Left forelimb (tissue), 1 donor: ENCODE measurements at regions not wholly inside any gene's neighbourhood (a gene's known extent, or its start where the extent isn't known, plus 50 kb on each side); places are given as distances from the start of the nearest gene placed in this dataset.
"Not testable (repeated sequence)": the region's sequence is repeated elsewhere in the genome, so short reads cannot be mapped to it uniquely, and the experiment has no call there.

ENCODE experiments used
- DNase-seq: peaks from one replicate; pipeline ENCODE4 v3.0.0-alpha.2; 2018; ENCODE audit warnings: low spot score

DNA sequence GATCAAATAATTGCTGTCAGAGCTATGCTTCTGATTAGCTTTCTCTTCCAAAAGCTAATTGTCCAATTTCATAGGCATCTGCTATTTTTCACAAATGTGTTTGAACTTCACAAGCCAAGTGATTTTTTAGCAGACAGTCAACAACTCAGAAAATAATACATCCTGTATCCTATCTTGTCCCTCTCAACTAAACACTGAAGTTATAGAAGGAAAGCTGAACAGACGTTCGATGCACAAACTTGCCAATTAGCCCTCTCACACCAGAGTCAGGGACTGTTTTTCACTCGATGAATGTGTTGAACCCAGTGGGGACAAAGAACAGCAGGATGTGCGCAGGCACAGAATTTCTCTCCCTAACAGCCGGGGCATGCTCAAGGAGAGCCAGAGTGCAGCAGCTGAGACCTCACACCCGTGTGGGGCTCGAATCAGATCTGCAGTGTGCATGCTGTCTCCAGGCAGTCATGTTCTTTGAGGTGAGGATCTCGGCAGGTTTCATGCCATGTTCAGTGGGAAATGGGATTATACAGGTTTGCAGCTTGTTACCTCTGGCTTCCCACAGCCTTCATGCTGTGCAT is 246.7 kb upstream of the SDK2 start:
- no peak for DNase-seq

DNA sequence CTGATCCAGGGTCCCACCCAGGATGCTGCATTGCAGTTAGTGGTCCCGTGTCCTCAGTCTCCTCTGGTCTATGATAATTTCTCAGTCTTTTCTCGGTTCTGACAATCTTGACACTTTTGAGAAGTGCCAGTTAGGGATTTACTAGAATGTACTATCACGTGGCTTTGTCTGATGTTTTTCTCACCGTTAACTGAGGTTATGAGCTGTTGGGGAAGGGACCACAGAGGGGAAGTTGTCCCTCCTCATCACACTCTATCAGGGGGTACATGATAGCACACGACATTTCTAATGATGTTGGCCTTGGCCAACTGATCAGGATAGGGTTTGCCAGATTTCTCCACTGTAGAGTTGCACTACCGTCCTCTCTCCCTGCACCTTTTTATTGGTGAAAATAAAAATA is 250.9 kb upstream of the SDK2 start:
- no peak for DNase-seq

DNA sequence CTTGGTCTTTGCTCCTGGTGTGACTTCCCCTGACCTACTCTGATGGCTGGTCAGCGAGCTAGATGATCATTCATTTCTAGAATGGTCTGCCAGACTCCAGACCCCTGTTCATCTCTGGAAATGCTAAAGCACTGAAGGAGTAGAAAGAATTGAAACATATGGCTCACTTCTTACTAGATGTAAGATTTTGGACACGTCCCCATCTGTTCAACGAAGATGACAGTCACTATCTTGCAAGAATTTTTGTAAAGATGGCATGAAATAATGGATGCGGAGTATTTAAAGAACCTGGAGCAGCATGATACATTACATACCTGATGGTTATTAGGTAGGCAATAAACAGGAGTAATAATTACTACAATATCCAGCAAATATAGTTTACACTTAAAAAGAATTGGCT is 252.7 kb upstream of the SDK2 start:
- no peak for DNase-seq

DNA sequence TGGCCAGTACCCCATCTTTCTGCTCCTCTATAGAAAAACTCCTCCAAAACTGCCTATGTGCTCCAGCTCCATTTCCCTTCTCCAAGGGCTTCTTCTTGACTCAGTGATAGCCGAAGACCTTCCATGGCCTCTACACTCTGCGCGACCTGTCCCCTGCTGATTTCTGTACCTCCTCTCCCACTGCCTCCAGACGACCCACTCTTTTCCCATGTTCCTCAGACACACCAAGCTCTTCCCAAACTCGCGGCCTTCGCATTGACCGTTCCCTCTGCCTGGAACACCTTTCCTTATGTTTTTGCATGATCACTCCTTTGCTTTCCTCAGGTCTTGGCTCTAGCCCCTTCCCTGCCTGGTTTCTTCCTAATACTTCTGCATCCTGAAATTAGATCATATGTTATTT is 255.6 kb upstream of the SDK2 start:
- DNase-seq = no peak

DNA sequence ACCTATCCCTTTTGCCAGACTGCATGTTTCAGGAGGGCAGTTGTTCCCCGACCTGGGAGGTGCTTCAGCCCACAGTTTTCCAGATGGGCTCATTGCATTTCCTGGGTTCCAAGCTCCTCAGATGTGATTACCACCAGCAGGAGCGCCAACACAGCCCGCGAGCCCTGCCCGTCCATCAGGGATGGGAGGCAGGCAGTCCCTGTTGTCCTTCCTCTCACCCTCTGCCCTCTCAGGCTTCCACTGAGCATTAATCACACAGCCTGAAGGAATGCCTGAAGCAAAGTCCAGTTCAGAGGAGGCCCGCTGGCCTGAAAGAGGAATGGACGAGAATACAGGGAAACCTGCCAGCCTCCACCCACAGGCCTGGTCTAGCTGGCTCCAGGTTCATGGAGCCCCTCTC is 256.3 kb upstream of the SDK2 start:
- DNase-seq = no peak

DNA sequence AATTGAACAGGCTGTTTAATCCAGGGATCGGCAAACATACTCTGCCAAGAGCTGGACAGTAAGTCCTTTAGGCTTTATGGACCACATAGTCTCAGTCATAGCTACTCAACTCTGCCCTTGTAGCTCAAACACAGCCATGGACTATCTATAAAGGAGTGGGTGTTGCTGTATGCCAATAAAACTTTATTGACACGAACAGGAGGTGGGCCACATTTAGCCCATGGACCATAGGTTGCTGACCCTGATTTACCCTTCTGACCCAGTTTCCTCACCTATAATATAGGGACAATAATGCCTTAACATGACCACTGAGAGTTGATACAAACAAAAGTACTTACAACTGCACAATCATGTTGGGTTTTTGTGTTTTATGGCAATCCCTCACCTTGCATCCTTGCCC is 257.0 kb upstream of the SDK2 start:
- DNase-seq = no peak

DNA sequence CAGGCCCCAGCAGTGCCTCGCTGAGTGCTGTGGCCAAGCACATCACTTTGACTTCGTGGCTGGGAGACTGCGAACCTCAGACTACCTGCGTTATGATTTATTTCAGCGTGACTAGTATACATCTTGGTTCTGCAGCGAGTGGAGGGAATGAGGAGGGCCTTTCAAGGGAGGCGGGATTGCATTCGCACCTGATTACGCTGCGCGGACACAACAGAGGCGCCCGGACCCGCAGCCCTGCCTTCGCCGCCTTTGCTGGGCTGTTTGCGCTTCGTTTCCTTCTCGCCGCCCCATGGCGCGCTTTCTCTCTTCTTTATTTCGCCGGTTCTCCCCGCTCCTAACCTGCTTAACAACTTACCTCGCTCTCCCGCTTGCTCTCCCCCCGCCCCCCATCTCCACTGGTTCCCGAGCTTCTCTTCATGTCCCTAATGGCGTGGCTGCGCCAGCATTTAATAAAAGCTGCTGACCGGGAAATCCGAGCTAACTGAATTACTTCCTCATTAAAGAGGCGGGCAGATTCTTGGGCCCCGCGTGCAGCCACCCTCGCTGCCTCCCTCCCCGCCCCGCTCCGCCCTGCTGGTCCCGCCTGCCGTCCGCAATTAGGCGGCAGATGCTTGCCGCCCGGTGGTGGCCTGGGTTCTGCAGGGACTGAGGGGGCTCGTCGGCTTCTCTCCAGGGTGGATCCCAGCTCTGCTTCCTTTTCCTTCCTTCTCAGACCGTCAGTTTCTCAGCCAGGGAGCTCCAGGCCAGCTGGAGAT is 257.6 kb upstream of the SDK2 start:
- DNase-seq = no peak

DNA sequence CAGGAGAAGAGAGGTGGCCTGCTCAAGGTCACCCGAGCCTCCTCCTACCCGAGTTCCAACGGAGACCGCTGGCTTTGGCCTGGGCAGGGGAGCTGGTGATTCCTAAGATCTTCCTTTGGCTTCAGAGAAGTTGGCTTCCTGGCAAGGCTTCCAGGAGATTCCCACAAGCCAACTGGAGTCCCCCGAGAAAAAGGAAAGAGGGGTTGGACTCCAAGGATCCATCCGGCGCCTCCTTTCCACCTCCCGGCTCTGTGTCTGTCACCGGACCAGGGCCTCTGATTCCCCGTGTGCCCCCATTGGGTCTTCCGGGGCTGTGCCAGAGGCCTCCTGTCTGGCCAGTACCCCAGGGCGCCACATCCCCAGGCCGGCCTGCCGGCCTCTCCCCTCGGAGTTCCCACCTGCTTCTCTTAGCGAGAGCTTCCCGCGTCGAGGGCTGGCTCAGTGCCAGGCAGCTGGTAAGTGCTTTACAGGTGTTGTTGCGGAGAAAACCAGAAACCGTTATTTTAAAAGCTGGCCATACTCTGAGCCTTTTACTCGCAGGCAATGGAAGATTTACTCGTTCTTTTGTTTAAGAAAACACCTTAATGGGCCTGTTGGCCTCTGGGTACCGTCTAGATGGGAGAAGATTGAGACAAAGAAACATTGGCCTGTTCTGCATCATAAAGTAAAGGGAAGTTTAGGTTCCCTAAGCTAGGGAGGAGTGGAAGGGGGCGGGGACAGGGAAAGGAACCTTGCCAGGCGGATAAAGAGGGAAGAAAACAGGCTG is 258.4 kb upstream of the SDK2 start:
- DNase-seq = no peak

DNA sequence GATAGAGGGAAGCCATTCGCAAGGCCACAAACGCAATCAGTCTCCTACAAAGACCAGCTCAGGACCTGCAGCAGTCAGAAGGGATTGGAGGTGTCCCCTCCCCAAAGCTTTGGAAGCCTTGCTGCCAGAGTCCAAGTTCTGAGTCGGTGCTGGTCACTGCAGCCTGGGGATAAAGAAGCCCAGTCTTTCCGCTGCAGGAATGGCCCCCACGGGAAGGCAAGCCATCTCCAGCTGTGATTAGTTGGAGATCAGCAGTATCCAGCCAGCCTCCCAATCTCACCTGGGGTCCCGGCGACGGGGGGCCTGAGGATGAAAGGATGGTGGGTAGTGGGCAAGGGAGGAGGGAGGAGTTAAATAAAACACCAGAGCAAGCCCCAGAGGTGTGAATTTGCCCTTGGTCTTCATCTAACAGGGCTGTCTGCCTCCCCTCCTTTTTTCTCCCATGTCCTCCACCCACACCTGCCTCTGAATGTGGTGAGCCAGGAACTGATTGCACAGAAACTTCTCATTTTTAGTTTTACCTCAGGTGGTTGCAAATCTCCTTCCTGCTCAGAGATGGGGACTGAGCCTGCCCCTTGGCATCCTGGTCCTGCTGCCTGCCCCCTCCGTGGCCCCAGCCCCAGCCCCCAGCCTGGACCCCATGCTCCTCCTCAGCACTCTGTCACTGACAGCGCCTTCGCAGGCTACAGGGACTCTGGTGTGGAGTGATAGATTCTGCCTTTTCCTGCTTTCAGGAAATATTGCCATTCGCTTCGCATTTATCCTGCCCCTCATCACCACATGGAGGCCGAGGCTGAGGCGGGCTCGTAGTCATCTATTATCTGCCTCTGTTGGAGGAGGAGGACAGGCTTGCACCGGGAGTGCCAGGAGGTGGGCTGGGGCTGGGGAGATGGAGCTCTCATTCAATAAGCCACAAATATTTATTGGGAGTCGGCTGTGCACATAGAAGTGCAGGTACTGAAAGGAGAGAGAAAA is 262.9 kb upstream of the SDK2 start:
- no peak for DNase-seq

DNA sequence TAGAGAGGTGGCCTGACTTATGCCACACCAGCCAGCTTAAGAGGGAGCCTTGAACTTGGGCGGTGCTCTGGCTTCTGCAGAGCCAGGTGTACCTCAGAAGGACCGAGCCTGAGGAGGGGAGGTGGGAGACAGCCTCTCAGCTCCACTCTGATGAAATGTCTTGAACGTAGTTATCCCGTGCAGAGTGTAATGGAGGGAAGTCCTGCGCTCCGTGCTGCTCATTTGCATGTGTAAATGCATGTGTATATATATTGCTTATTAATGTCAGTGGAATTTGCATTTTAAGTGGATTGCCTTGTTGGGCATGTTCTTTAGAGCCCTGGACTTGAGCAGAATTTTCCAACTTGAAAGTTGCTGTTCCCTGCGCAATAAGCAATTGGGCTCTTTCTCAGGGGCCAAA is 264.9 kb upstream of the SDK2 start:
- DNase-seq = no peak

DNA sequence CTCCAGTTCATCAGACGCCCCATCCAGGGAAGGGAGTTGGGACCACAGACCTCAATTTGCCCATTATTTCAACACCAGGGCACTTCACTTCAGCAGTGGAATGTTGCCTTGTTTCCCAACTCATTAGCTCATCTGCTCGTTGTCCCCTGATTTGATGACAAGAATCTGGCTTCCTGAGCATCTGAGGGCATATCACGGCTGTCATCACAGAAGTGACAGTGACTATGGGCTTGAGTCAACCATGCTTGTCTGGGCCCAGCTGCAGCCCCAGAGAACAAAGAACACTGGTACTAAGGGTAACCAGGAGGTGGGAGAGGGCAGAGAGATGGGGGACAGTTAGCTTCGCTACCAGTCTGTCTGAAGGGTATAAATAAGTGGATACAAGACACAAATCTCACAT is 266.0 kb upstream of the SDK2 start:
- DNase-seq = no peak

DNA sequence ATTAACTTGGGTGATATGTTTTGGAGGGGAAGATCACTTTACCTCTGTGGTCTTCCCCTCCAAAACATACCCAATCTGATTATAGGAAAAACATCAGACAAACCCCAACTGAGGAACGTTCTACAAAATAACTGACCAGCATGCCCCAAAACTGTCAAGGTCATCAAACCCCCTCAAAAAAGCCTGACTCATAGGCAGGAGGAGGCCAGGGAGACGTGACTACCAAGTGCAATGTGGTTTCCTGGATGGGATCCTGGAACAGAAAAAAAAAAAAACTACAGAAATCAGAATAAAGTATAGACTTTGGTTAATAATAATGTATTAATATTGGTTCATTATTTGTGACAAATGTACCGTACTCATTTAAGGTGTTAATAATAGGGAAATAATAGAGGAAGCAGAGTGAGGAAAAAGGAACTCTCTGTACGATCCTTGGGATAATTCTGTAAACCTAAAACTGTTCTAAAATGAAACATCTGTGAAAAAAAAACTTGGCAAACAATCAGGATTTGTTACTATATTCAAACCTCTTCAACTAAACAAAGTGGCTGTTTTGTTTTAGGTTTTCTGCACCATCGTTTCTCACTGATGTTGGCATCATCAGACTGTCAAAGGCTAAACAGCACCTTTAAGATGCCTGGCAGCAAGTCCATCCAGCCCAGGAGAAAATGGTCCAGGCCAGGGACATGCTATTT is 266.7 kb upstream of the SDK2 start:
- DNase-seq = no peak

DNA sequence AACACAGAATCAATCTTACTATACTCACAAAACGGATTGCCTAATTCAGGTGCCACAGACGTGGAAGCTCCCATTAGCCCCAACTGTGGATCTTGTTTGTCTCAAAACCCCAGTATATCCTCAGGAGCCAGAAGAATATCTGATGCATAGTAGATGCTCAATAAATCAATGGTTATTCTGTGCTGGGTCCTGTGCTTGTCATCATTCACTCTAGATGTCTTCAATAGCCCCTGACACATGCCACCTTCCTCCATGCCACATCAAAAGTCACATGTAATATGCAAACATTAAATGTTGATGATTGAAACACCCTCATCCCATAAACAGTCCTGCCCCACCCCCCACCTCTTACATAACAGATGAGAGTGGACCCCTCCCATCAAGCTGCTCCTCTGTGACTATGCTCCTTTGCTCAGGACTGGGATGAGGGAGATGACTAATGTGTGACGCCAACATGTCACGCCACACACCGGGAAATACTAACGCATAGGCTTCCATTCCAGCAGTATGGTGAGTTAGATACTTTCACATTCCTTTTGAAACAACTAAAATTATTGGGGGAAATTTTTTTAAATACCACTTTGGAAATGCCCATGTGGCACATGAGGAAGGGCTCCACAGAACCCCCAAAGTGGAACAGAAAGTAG is 267.6 kb upstream of the SDK2 start:
- no peak for DNase-seq

DNA sequence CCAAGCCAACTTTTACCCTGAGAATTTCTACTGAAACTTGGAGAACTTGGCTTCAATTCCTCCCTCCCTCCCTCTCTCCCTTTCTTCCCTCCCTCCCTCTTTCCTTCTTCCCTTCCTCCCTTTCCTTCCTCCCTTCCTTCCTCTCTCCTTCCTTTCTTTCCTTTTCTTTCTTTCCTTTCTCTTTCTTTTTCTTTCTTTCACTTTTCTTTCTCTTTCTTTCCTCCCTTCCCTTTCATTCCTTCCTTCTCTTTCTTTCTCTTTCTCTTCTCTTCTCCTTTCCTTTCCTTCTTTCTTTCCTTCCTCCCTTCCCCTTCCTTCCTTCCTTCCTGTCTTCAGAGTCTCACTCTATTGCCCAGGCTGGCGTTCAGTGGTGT is 268.1 kb upstream of the SDK2 start:
- DNase-seq = no peak

DNA sequence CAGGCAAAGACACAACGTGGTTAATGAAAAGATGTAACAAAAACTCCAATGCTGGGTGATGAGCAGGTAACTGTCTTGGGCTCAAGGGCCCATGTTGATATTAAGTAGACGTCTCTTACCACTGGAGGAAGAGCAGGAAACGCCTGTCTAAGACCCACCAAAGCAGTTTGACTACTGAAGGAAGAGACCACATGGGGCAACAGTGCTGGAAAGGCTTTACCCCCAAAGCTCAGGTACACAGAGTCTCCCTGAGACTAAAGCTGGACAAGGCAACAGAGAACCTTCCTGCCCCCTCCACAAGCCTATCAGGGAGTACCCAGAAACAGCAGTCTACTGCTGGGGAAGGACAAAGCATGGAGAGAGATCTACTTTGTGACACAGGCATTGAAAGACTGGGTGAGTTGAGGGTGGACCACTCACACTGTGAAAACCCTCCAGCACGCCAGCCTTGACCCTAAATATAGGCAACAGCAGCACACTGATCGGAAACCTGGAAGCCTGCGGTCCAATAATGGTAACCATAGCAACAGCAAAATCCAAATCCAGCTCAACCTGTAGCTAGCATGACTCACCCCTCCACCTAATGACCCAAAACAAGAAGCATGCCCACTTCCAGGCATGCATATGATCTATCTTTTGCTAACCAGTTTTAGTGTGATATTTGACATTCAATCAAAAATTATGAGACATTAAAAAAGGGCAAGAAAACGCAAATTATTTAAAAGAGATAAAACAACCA is 270.5 kb upstream of the SDK2 start:
- DNase-seq = no peak

DNA sequence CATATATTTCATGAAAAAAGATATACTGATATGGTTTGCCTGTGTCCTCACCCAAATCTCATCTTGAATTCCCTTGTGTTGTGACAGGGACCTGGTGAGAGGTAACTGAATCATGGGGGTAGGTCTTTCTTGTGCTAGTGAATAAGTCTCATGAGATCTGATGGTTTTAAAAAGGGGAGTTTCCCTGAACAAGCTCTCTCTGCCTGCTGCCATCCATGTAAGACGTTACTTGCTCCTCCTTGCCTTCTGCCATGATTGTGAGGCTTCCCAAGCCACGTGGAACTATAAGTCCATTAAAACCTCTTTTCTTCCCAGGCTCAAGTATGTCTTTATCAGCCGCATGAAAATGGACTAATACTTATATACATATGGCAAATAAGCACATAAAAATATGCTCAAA is 274.8 kb upstream of the SDK2 start:
- DNase-seq = not testable (repeated sequence)

DNA sequence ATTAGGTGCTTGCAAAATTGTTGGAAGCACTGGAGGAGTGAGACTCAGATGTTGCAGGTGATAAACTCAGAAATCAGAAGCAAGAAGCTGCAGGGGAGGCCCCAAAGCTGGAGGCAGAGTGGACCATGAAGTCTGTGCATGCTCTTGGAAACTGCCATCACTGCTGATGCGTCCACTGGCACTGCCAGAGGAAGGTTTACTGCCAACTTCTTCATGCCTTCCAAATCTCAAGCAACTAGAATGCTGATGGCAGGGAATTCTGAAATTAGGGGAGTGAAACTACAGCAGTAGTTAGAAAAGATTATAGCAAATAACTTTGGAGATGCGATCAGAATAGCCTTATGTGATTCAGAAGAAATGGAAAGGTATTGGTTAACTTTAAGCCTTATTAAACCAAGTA is 277.1 kb upstream of the SDK2 start:
- DNase-seq = no peak

DNA sequence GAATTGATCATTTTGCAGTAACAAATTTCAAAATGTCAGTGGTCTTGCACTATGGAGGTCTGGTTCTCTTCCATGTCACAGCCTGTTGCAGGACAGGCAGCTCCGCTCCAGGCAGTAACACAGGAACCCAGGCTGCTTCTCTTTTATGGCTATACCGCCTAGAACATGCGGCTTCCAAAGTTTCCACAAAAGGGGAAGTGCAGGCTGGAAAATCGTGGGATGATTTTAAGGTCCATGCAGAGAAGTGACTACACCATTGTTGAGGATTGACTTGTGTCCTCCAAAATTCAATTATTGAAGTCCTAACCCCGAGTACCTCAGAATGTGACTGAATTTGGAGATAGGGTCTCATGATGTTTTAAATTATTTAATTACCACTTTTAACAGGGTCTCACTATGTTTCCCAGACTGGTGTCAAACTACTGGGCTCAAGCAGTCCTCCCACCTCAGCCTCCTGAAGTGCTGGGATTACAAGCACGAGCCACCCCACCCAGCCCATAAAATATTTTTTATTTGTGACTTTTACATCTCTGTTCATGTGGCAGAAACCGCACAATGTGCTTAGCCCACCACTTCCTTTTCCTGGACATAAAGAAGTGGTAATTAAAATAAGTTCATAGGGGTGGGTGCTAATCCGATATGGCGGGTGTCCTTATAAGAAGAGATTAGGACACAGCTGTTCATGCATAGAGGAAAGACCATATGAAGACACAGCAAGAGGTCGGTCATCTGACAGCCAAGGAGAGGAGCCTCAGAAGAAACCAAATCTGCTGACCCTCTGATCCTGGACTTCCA is 279.2 kb upstream of the RPL38 start:
- no peak for DNase-seq

DNA sequence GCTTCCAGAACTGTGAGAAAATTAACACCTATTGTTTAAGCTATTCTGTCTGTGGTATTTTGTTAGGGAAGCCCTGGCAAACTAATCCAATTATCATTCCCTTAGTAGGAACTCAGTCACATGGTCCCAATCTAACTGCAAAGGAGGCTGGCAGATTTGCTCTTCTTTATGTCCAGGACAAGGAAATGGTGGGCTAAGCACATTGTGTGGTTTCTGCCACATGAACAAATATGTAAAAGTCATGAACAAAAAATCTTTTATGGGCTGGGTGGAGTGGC is 278.6 kb upstream of the RPL38 start:
- DNase-seq = no peak

DNA sequence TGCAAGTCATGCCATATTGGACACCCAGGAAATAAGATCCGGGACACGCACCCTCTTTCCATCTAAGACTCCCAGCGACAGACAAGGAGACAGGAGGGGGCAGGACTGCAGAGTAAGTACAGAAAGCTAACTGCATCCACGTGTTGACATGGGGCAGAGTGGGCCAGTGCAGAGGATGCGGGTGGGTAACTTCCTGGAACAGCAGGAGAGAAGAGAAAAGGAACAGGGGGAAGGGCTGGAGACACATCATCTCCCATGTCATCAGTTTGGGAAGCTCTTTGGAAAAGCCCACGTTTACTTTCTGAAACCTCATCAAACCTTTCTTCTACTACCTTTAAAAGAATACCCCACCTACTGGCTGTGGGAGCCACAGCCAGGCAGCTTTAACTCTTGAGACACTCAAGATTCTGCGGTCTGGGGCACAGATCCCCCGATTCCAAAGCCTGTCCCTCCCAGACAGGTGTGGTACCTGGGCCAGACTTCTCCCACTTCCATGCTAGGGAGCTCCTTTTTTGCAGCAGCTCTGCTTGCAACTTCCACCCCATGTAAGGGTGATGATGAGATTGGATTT is 273.5 kb upstream of the RPL38 start:
- DNase-seq = no peak
